ENCODE measurements at regions not wholly inside any gene's neighbourhood (a gene's known extent, or its start where the extent isn't known, plus 50 kb on each side); places are given as distances from the start of the nearest gene placed in this dataset.
"Not testable (repeated sequence)": the region's sequence is repeated elsewhere in the genome, so short reads cannot be mapped to it uniquely, and the experiment has no call there.

- DNase-seq = no peak
Observed at GRCh38 chr2:124967325-124967724, 942.2 kb downstream of the CNTNAP5 start.

GRCh38 chr2:124970030-124970429 is 944.9 kb downstream of the CNTNAP5 start:
- no peak for DNase-seq

- DNase-seq = no peak
Observed at GRCh38 chr2:124973396-124973795, 948.3 kb downstream of the CNTNAP5 start.

GRCh38 chr2:124975224-124975623 is 950.1 kb downstream of the CNTNAP5 start:
- no peak for DNase-seq

- no peak for DNase-seq
Observed at GRCh38 chr2:124975648-124976047, 950.6 kb downstream of the CNTNAP5 start.

GRCh38 chr2:124978597-124978996 is 953.5 kb downstream of the CNTNAP5 start:
- no peak for DNase-seq

- no peak for DNase-seq
Observed at GRCh38 chr2:124983595-124983994, 958.5 kb downstream of the CNTNAP5 start.

GRCh38 chr2:124985270-124985669 is 960.2 kb downstream of the CNTNAP5 start:
- DNase-seq = no peak

- DNase-seq = no peak
Observed at GRCh38 chr2:124986136-124986535, 961.0 kb downstream of the CNTNAP5 start.

GRCh38 chr2:124986870-124987269 is 961.8 kb downstream of the CNTNAP5 start:
- not testable (repeated sequence) for DNase-seq

- DNase-seq = not testable (repeated sequence)
Observed at GRCh38 chr2:124987436-124987835, 962.3 kb downstream of the CNTNAP5 start.

GRCh38 chr2:124988111-124988510 is 963.0 kb downstream of the CNTNAP5 start:
- no peak for DNase-seq

- DNase-seq = no peak
Observed at GRCh38 chr2:124988794-124989193, 963.7 kb downstream of the CNTNAP5 start.

- DNase-seq = no peak
Observed at GRCh38 chr2:124993809-124994208, 968.7 kb downstream of the CNTNAP5 start.

GRCh38 chr2:124995185-124995912 is 970.3 kb downstream of the CNTNAP5 start:
- DNase-seq = no peak

GRCh38 chr2:124996406-124996805 is 971.3 kb downstream of the CNTNAP5 start:
- no peak for DNase-seq

GRCh38 chr2:124999906-125000305 is 974.8 kb downstream of the CNTNAP5 start:
- no peak for DNase-seq

GRCh38 chr2:125004106-125004800 is 979.2 kb downstream of the CNTNAP5 start:
- no peak for DNase-seq

GRCh38 chr2:125006676-125007075 is 981.6 kb downstream of the CNTNAP5 start:
- no peak for DNase-seq

- not testable (repeated sequence) for DNase-seq
Observed at GRCh38 chr2:125028721-125029120, 1003.6 kb downstream of the CNTNAP5 start.

GRCh38 chr2:125033871-125034270 is 1008.8 kb downstream of the CNTNAP5 start:
- DNase-seq = no peak

GRCh38 chr2:125037135-125037653 is 1012.1 kb downstream of the CNTNAP5 start:
- no peak for DNase-seq

- no peak for DNase-seq
Observed at GRCh38 chr2:125041846-125042245, 1016.8 kb downstream of the CNTNAP5 start.

GRCh38 chr2:125042727-125043126 is 1017.6 kb downstream of the CNTNAP5 start:
- DNase-seq = no peak

All from activated CD8-positive, alpha-beta memory T cell treated with anti-CD3 and anti-CD28 coated beads, Interleukin-2, amount 50 U/mL, for 48 hours (primary cell).